HG03135 (cell line): ENCODE measurements at regions not wholly inside any gene's neighbourhood (a gene's known extent, or its start where the extent isn't known, plus 50 kb on each side); places are given as distances from the start of the nearest gene placed in this dataset.

Experiments
- ATAC-seq: cut with Tn5 transposase; IDR thresholded peaks from one replicate; pipeline ENCODE4 v1.9.1; 2021; ENCODE audit warnings: mild to moderate bottlenecking, moderate library complexity; ENCODE audit not compliant: unreplicated experiment

GRCh38 chr6:66403966-66404365 is 696.9 kb upstream of the EYS start:
- ATAC-seq = no peak

GRCh38 chr6:66402873-66403272 is 695.8 kb upstream of the EYS start:
- no peak for ATAC-seq

- ATAC-seq = no peak
These were observed 689.5 kb upstream of the EYS start for GRCh38 chr6:66396549-66396948.

- no peak for ATAC-seq
These were observed 689.1 kb upstream of the EYS start for GRCh38 chr6:66396145-66396544.

GRCh38 chr6:66390393-66390792 is 683.4 kb upstream of the EYS start:
- no peak for ATAC-seq

GRCh38 chr6:66376001-66376400 is 669.0 kb upstream of the EYS start:
- ATAC-seq = no peak

GRCh38 chr6:66369407-66369806 is 662.4 kb upstream of the EYS start:
- ATAC-seq = no peak

- no peak for ATAC-seq
These were observed 655.9 kb upstream of the EYS start for GRCh38 chr6:66362888-66363287.

GRCh38 chr6:66361886-66362285 is 654.9 kb upstream of the EYS start:
- no peak for ATAC-seq

GRCh38 chr6:66357781-66358180 is 650.8 kb upstream of the EYS start:
- ATAC-seq = no peak

GRCh38 chr6:66355471-66355870 is 648.4 kb upstream of the EYS start:
- no peak for ATAC-seq

- ATAC-seq = no peak
These were observed 637.8 kb upstream of the EYS start for GRCh38 chr6:66344796-66345195.

- ATAC-seq = no peak
These were observed 633.7 kb upstream of the EYS start for GRCh38 chr6:66340736-66341135.

GRCh38 chr6:66336176-66336575 is 629.1 kb upstream of the EYS start:
- ATAC-seq = no peak

- no peak for ATAC-seq
These were observed 621.2 kb upstream of the EYS start for GRCh38 chr6:66328200-66328599.

GRCh38 chr6:66326228-66326627 is 619.2 kb upstream of the EYS start:
- no peak for ATAC-seq

GRCh38 chr6:66321017-66321416 is 614.0 kb upstream of the EYS start:
- ATAC-seq = no peak

GRCh38 chr6:66307490-66307889 is 600.5 kb upstream of the EYS start:
- ATAC-seq = no peak

GRCh38 chr6:66291905-66292304 is 584.9 kb upstream of the EYS start:
- ATAC-seq = no peak

- ATAC-seq = no peak
These were observed 582.9 kb upstream of the EYS start for GRCh38 chr6:66289889-66290288.

- ATAC-seq = no peak
These were observed 571.1 kb upstream of the EYS start for GRCh38 chr6:66278115-66278514.

- no peak for ATAC-seq
These were observed 570.4 kb upstream of the EYS start for GRCh38 chr6:66277400-66277799.

GRCh38 chr6:66265737-66266136 is 558.7 kb upstream of the EYS start:
- ATAC-seq = no peak

GRCh38 chr6:66264376-66264775 is 557.4 kb upstream of the EYS start:
- no peak for ATAC-seq
